ENCODE measurements at regions not wholly inside any gene's neighbourhood (a gene's known extent, or its start where the extent isn't known, plus 50 kb on each side); places are given as distances from the start of the nearest gene placed in this dataset.

DNA sequence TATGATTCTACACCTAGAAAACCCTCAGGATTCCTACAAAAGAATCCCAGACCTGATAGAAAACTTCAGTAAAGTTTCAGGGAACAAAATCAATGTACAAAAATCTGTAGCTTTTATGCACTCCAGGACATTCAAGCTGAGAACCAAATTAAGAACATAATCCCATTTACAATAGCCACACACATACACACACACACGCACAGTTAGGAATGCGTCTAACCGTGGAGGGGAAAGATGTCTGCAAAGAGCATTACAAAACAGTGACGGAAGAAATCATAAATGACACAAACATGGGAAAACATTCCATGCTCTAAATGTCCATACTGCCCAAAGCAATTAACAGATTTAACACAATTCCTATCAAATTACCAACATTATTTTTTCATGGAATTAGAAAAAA lies 51.4 kb upstream of the CAST start:
- Histone ChIP-seq H3K9ac (no peak overlapping the region), H3K9me3 (no peaks in the 10 kb centered on the region), H3K27me3 (ENCODE audit: insufficient read depth) (no peaks in the 10 kb centered on the region), H3K4me3 (ENCODE audit: low read depth in 2 of 2, low read length in 1 of 2) (no peak overlapping the region), H2AFZ (ENCODE audit: low read depth) (no peak overlapping the region), H3K4me1 (ENCODE audit: control insufficient read depth in 1 of 2, insufficient read depth in 2 of 2, low read depth in 1 of 2, low read length in 1 of 2) (peaks cover 0 to 16% of the 10 kb centered on the region in 2 experiments; a peak in 1 of 4 replicates), H3K79me2 (ENCODE audit: insufficient read depth) (no peaks in the 10 kb centered on the region), H3K36me3 (replicated peaks in 1 of 2; ENCODE audit: control insufficient read depth in 1 of 2, insufficient read depth in 2 of 2, low read length in 1 of 2) (no peaks in the 10 kb centered on the region), H3K4me2 (no peak overlapping the region), H3K9me2 (no peaks in the 10 kb centered on the region), H3K27ac (ENCODE audit: low read depth in 2 of 2, low read length in 1 of 2) (no peak overlapping the region), H4K20me1 (ENCODE audit: insufficient read depth) (no peaks in the 10 kb centered on the region), H3F3A (replicated peaks; ENCODE audit: insufficient read depth) (peaks cover 17% of the 10 kb centered on the region)
- 100% methylated on average over 4 of the region's 4 CpGs for WGBS (ENCODE audit: low lambda C conversion rate)
- POLR2A ChIA-PET, result no interaction called here
- no peak for DNase-seq
- CTCF ChIA-PET, result interaction anchor here (0.9 to 1.7 kb wide), 3 partner anchors 9 to 553 kb away, joined by 3 to 9 read pairs (median 5); no protein-coding TSS in a partner anchor
- TF ChIP-seq TEAD4 (IDR thresholded peaks at IDR 0.05; ENCODE audit: borderline replicate concordance, insufficient read depth), result no peak
- TF ChIP-seq SMC3 (IDR thresholded peaks at IDR 0.05; ENCODE audit: low read depth, low read length), result no peak
- TF ChIP-seq MEF2A (IDR thresholded peaks at IDR 0.05; ENCODE audit: borderline replicate concordance, low read depth), result no peak
- no peak for TF ChIP-seq EP300 (IDR thresholded peaks at IDR 0.05; ENCODE audit: borderline replicate concordance in 1 of 2, low read depth in 1 of 2, low read length in 1 of 2)
- no peak for TF ChIP-seq FOXJ3 (CRISPR knock-in tag; IDR thresholded peaks at IDR 0.05)
- no peak for TF ChIP-seq FOSL2 (IDR thresholded peaks at IDR 0.05; ENCODE audit: borderline replicate concordance, low read depth)
- TF ChIP-seq NRF1 (IDR thresholded peaks at IDR 0.05; ENCODE audit: low read depth, low read length), result no peak
- TF ChIP-seq MAX (IDR thresholded peaks at IDR 0.05; ENCODE audit: low read depth), result no peak
- TF ChIP-seq PBX3 (IDR thresholded peaks at IDR 0.05), result no peak

- POLR2A ChIA-PET, result no interaction called here
- CTCF ChIA-PET, result interaction anchor here (0.7 to 1.5 kb wide), 4 partner anchors 9 to 831 kb away, joined by 3 to 5 read pairs (median 3); no protein-coding TSS in a partner anchor
- H3K9me2 ChIP-seq, result no peaks in the 10 kb centered on the region
- TF ChIP-seq CHD2 (IDR thresholded peaks at IDR 0.05; ENCODE audit: low read length, partially characterized antibody), result no peak
- no peak for TF ChIP-seq ELF1 (IDR thresholded peaks at IDR 0.05)
- TF ChIP-seq YY1 (IDR thresholded peaks at IDR 0.05; ENCODE audit: low read depth), result no peak
- TF ChIP-seq NRF1 (IDR thresholded peaks at IDR 0.05; ENCODE audit: low read depth, low read length), result no peak
- TF ChIP-seq CTCF (IDR thresholded peaks at IDR 0.05), result no peak
- TF ChIP-seq JUND (IDR thresholded peaks at IDR 0.05), result no peak
- TF ChIP-seq FOXM1 (IDR thresholded peaks at IDR 0.05; ENCODE audit: low read depth), result no peak
- TF ChIP-seq GATA2 (CRISPR knock-in tag; IDR thresholded peaks at IDR 0.05), result no peak
- TF ChIP-seq TAF1 (IDR thresholded peaks at IDR 0.05; ENCODE audit: borderline replicate concordance, low read depth, low read length), result no peak
- no peak for TF ChIP-seq EZH2phosphoT487 (IDR thresholded peaks at IDR 0.05; ENCODE audit: borderline replicate concordance, low read depth)
- TF ChIP-seq RCOR1 (IDR thresholded peaks at IDR 0.05; ENCODE audit: low read length), result no peak
- TF ChIP-seq FOSL2 (IDR thresholded peaks at IDR 0.05; ENCODE audit: borderline replicate concordance, low read depth), result no peak
- TF ChIP-seq SMC3 (IDR thresholded peaks at IDR 0.05; ENCODE audit: low read depth, low read length), result no peak
- DNase-seq, result no peak
- H3K4me1 ChIP-seq (ENCODE audit: control insufficient read depth in 1 of 2, insufficient read depth in 2 of 2, low read depth in 1 of 2, low read length in 1 of 2), result peaks cover 0 to 16% of the 10 kb centered on the region in 2 experiments; a peak in 1 of 4 replicates
- no peaks in the 10 kb centered on the region for H3K27me3 ChIP-seq (ENCODE audit: insufficient read depth)
- H3K4me2 ChIP-seq, result no peak overlapping the region
- H2AFZ ChIP-seq (ENCODE audit: low read depth), result no peak overlapping the region
- H3K9me3 ChIP-seq, result no peaks in the 10 kb centered on the region
- H3K27ac ChIP-seq (ENCODE audit: low read depth in 2 of 2, low read length in 1 of 2), result no peak overlapping the region
- WGBS (ENCODE audit: low lambda C conversion rate), result 90% methylated on average over 2 of the region's 2 CpGs
- H3K36me3 ChIP-seq (replicated peaks in 1 of 2; ENCODE audit: control insufficient read depth in 1 of 2, insufficient read depth in 2 of 2, low read length in 1 of 2), result no peaks in the 10 kb centered on the region
- H3F3A ChIP-seq (replicated peaks; ENCODE audit: insufficient read depth), result peaks cover 17% of the 10 kb centered on the region
- no peak overlapping the region for H3K9ac ChIP-seq
- no peak overlapping the region for H3K4me3 ChIP-seq (ENCODE audit: low read depth in 2 of 2, low read length in 1 of 2)
- H3K79me2 ChIP-seq (ENCODE audit: insufficient read depth), result no peaks in the 10 kb centered on the region
- H4K20me1 ChIP-seq (ENCODE audit: insufficient read depth), result no peaks in the 10 kb centered on the region
These were observed 50.2 kb upstream of the CAST start for GRCh38 chr5:96611946-96612345.
